Pancreas (tissue), 10 donors: ENCODE measurements at regions not wholly inside any gene's neighbourhood (a gene's known extent, or its start where the extent isn't known, plus 50 kb on each side); places are given as distances from the start of the nearest gene placed in this dataset.

Source experiments
- ATAC-seq, 4 donors: fragments of 200-7000 bp; cut with Tn5 transposase; one replicate each; pipeline versions ENCODE4 v1.8.0 to v1.9.1; 2020; ENCODE audit warnings: mild to moderate bottlenecking in 4 of 4, moderate library complexity in 4 of 4
- DNase-seq, 6 donors: peaks; one replicate each; pipeline ENCODE4 v3.0.0-alpha.2; 2020
- FAIRE-seq: peaks from 2 replicates; lab custom pipeline; 2012; peaks lifted over from hg19 to GRCh38; lab: Jason Lieb, UNC
- H3K27ac ChIP-seq, 4 donors: fragments of 200-600 bp; sonication (generic); 1 replicate in 3 of 4; 2 replicates in 1 of 4; pipeline versions ENCODE4 v1.5.0 to v1.8.0; 2020
- H3K27me3 ChIP-seq, 4 donors: fragments of 200-600 bp; one replicate each; pipeline ENCODE4 v1.8.0; 2021
- H3K36me3 ChIP-seq, 3 donors: fragments of 200-600 bp; sonication (generic) in 1 of 3; one replicate each; pipeline versions ENCODE4 v1.5.0 to v1.8.0; 2020 to 2021
- H3K4me1 ChIP-seq, 3 donors: fragments of 200-600 bp; one replicate each; pipeline ENCODE4 v1.8.0; 2021
- H3K4me3 ChIP-seq, 4 donors: fragments of 200-600 bp; sonication (generic) in 2 of 4; one replicate each; pipeline versions ENCODE4 v1.5.0 to v1.8.0; 2020 to 2021
- H3K9me3 ChIP-seq, 4 donors: fragments of 200-600 bp; one replicate each; pipeline ENCODE4 v1.8.0; 2021
- CTCF ChIP-seq, 4 donors: fragments of 200-600 bp; sonication (generic) in 3 of 4; IDR thresholded peaks; one replicate each; pipeline versions ENCODE4 v1.5.0 to v1.8.0; 2021; ENCODE audit warnings: antibody characterized with exemption in 4 of 4
- WGBS, 2 donors: extraction: QIAGEN DNeasy Blood & Tissue Kit; methylation state at CpG; one replicate each; pipeline ENCODE4 v1.1.7; 2013; 5-methylcytosine and 5-hydroxymethylcytosine counted together
- intact Hi-C, 3 donors: fragments of 100-400 bp; cut with DNase I; formaldehyde crosslinking; loops; one replicate each; pipeline versions ENCODE4 v1.11.1 to v1.14.2; 2022
- donor health status: healthy with polysubstance abuse.
- donor health status: DM: no; HTN: no; CAD: no; lungs with moderate emphysema.
- donor health status: DM: no; HTN: no; CAD: no.
- donor health status: control.
- donor health status: control.
- donor health status: Bipolar disorder and iron deficiency.
- donor health status: DM: yes; HTN: yes; CAD: no.
- donor health status: DM: no; HTN: no; CAD: no.
- donor health status: DM: no; HTN: no; CAD: no.
- donor health status: DM: yes; HTN: yes; CAD: no.

GRCh38 chr18:30491815-30492551 is 550.6 kb downstream of the DSC3 start:
- 67 to 75% methylated on average over 3 of the region's 3 CpGs for WGBS, 2 donors
- no peaks in the 10 kb centered on the region for H3K9me3 ChIP-seq
- no peak for DNase-seq
- ATAC-seq, result no peak
- FAIRE-seq, result no peak
- TF ChIP-seq CTCF (IDR thresholded peaks at IDR 0.05), result no peak
- no peaks in the 10 kb centered on the region for H3K27me3 ChIP-seq
- H3K4me1 ChIP-seq, result no peaks in the 10 kb centered on the region
- H3K36me3 ChIP-seq, result no peaks in the 10 kb centered on the region
- intact Hi-C loops, result no loop called here
- no peak overlapping the region for H3K4me3 ChIP-seq
- H3K27ac ChIP-seq, result no peak overlapping the region

- Histone ChIP-seq H3K27ac (no peak overlapping the region), H3K4me3 (no peak overlapping the region), H3K36me3 (no peaks in the 10 kb centered on the region), H3K27me3 (no peaks in the 10 kb centered on the region), H3K4me1 (no peaks in the 10 kb centered on the region), H3K9me3 (no peaks in the 10 kb centered on the region)
- WGBS, 2 donors, result 74 to 87% methylated on average over 2 of the region's 2 CpGs
- intact Hi-C loops, result no loop called here
- no peak for ATAC-seq
- FAIRE-seq, result no peak
- no peak for TF ChIP-seq CTCF (IDR thresholded peaks at IDR 0.05)
- no peak for DNase-seq
Measured at GRCh38 chr18:30489890-30490643, 552.5 kb downstream of the DSC3 start.

- no peak for TF ChIP-seq CTCF (IDR thresholded peaks at IDR 0.05)
- no peak overlapping the region for H3K4me3 ChIP-seq
- 57 to 58% methylated on average over 2 of the region's 2 CpGs for WGBS, 2 donors
- H3K9me3 ChIP-seq, result no peaks in the 10 kb centered on the region
- H3K27ac ChIP-seq, result no peak overlapping the region
- FAIRE-seq (no peak), ATAC-seq (no peak), DNase-seq (no peak)
- no peaks in the 10 kb centered on the region for H3K27me3 ChIP-seq
- no peaks in the 10 kb centered on the region for H3K36me3 ChIP-seq
- H3K4me1 ChIP-seq, result no peaks in the 10 kb centered on the region
- intact Hi-C loops, result no loop called here
Measured at GRCh38 chr18:30487962-30488361, 554.6 kb downstream of the DSC3 start.

- FAIRE-seq, result no peak
- TF ChIP-seq CTCF (IDR thresholded peaks at IDR 0.05), result no peak
- 40 to 49% methylated on average over 1 of the region's 1 CpG for WGBS, 2 donors
- no peak for ATAC-seq
- no peaks in the 10 kb centered on the region for H3K4me1 ChIP-seq
- no peaks in the 10 kb centered on the region for H3K27me3 ChIP-seq
- no peak overlapping the region for H3K27ac ChIP-seq
- H3K36me3 ChIP-seq, result no peaks in the 10 kb centered on the region
- no peaks in the 10 kb centered on the region for H3K9me3 ChIP-seq
- no peak for DNase-seq
- H3K4me3 ChIP-seq, result no peak overlapping the region
- intact Hi-C loops, result no loop called here
Measured at GRCh38 chr18:30486856-30487255, 555.7 kb downstream of the DSC3 start.

- WGBS, 2 donors, result 33 to 39% methylated on average over 2 of the region's 2 CpGs
- Histone ChIP-seq H3K27ac (no peak overlapping the region), H3K27me3 (no peaks in the 10 kb centered on the region), H3K9me3 (no peaks in the 10 kb centered on the region), H3K36me3 (no peaks in the 10 kb centered on the region), H3K4me3 (no peak overlapping the region), H3K4me1 (no peaks in the 10 kb centered on the region)
- intact Hi-C loops, result no loop called here
- ATAC-seq (no peak), DNase-seq (no peak), FAIRE-seq (no peak)
- TF ChIP-seq CTCF (IDR thresholded peaks at IDR 0.05), result no peak
Measured at GRCh38 chr18:30485078-30485477, 557.5 kb downstream of the DSC3 start.
